ENCODE measurements at regions not wholly inside any gene's neighbourhood (a gene's known extent, or its start where the extent isn't known, plus 50 kb on each side); places are given as distances from the start of the nearest gene placed in this dataset.

DNA sequence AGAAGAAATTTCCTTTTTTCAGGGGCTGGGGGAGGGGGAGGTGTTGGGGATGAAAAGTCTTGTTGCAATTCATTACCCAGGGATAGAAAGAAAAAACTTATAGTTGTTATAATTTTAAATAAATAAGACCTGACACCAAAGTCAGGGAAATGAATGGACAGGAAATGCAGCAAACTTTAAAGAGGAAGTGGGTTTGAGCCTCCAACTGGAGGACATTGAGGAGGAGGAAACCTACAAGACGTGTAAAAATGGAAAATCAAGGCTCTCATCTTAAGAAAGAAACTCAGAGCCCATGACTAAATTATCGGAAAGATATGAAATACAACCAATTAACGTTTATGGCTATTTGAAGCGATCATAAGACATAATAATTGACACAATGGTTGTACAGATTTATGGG lies 54.4 kb downstream of the NIBAN1 start:
- H3K27me3 ChIP-seq (replicated peaks; ENCODE audit: control insufficient read depth, insufficient read depth, low read length, poor library complexity, severe bottlenecking) = no peaks in the 10 kb centered on the region

DNA sequence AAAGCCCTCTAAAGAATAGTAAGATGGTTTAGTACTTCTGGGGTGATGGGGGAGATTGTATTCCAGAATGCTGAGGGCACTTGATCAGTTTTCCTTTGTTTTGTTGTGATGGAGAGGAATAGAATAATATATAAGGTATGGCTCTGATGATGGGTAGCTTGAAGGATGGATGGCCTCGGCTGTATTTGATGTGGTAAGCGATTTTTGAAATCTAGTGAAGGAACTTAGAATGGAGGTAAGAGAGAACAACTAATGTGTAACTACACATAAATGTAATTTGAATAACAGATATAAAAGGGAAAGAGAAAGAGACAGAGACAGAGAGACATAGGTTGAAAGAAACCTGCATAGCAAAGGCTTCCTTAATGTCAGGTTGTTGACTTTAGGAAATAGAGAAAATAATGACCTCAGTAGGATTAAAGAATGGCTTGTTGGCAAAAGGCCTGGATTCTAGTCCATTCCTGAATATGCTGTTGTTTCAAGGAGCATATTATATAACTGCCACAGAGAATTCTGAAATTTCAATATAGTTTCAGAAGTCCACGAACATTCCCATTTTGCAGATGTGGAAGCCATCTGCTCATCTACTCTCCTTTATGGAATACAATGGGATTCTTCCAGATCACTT lies 58.7 kb downstream of the NIBAN1 start:
- Histone ChIP-seq H3K27me3 (replicated peaks; ENCODE audit: control insufficient read depth, insufficient read depth, low read length, poor library complexity, severe bottlenecking) (no peaks in the 10 kb centered on the region), H3K27ac (ENCODE audit: insufficient read depth, low read length, poor library complexity, severe bottlenecking) (no peak overlapping the region), H3K4me3 (ENCODE audit: insufficient read depth, low read depth, low read length, poor library complexity, severe bottlenecking) (no peak overlapping the region), H3K4me1 (ENCODE audit: control insufficient read depth, insufficient read depth, low read length, poor library complexity, severe bottlenecking) (no peaks in the 10 kb centered on the region), H3K9me3 (ENCODE audit: control insufficient read depth, low read length) (no peaks in the 10 kb centered on the region), H3K36me3 (ENCODE audit: control insufficient read depth, insufficient read depth, low read length) (no peaks in the 10 kb centered on the region)
- DNase-seq = no peak

More for the DNA sequence above, 54.4 kb downstream of the NIBAN1 start:
- no peak for DNase-seq
- Histone ChIP-seq H3K4me3 (ENCODE audit: insufficient read depth, low read depth, low read length, poor library complexity, severe bottlenecking) (no peak overlapping the region), H3K9me3 (ENCODE audit: control insufficient read depth, low read length) (no peaks in the 10 kb centered on the region), H3K27ac (ENCODE audit: insufficient read depth, low read length, poor library complexity, severe bottlenecking) (no peak overlapping the region), H3K4me1 (ENCODE audit: control insufficient read depth, insufficient read depth, low read length, poor library complexity, severe bottlenecking) (no peaks in the 10 kb centered on the region), H3K36me3 (ENCODE audit: control insufficient read depth, insufficient read depth, low read length) (no peaks in the 10 kb centered on the region)

DNA sequence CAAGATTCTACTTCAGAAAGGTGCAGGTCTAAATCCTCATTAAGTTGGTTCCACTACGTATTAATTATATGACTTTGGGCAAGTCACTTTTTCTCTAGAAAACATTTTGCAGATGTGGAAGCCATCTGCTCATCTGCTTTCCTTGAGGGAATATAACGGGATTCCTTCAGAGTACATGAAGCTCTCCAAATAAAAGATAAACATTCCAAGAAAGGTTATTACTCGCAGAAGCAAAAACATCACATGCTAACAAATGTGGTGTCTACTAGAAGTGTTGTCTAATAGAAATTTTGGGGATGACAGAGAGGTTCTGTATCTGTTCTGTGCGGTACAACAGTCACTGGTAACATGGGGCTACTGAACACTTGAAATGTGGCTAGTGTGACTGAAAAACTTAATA lies 60.2 kb downstream of the NIBAN1 start:
- H3K36me3 ChIP-seq (ENCODE audit: control insufficient read depth, insufficient read depth, low read length) = no peaks in the 10 kb centered on the region
- H3K9me3 ChIP-seq (ENCODE audit: control insufficient read depth, low read length) = no peaks in the 10 kb centered on the region
- H3K4me3 ChIP-seq (ENCODE audit: insufficient read depth, low read depth, low read length, poor library complexity, severe bottlenecking) = no peak overlapping the region
- H3K27me3 ChIP-seq (replicated peaks; ENCODE audit: control insufficient read depth, insufficient read depth, low read length, poor library complexity, severe bottlenecking) = no peaks in the 10 kb centered on the region
- H3K4me1 ChIP-seq (ENCODE audit: control insufficient read depth, insufficient read depth, low read length, poor library complexity, severe bottlenecking) = no peaks in the 10 kb centered on the region
- DNase-seq = no peak
- no peak overlapping the region for H3K27ac ChIP-seq (ENCODE audit: insufficient read depth, low read length, poor library complexity, severe bottlenecking)

DNA sequence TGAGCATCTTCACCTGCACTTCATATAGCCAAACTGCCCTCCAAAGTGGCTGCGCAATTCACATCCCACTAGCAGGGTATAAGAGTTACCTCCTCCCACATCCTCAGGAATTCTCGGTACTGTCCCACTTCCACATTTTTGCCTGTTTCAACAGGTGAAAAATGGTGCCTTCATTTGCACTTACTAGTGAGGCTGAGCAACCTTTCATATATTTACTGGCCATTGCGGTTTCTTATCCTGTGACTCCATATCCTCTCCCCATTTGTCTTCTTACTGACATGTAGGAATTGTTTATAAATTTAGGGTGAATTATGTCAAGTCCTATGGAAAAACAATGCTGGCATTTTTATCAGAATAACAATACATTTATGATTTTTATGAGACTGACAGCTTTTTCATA lies 61.9 kb downstream of the NIBAN1 start:
- H3K9me3 ChIP-seq (ENCODE audit: control insufficient read depth, low read length) = no peaks in the 10 kb centered on the region
- no peak for DNase-seq

DNA sequence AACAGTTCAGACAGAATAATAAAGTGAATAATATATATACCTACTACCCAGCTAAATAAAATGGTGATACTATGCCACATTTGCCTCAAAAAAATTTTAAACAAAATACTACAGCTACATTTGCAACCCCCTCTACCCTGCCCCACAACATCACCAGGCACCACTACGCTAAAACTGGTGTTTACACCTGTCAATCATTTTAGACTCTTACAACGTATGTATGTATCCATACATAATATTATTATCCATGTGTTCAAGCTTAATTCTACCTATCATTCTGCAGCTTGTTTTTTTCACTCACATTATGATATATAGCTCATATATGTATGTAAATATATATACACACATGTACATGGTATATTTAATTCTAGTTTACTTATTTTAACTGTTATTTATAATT lies 62.5 kb downstream of the NIBAN1 start:
- Histone ChIP-seq H3K36me3 (ENCODE audit: control insufficient read depth, insufficient read depth, low read length) (no peaks in the 10 kb centered on the region), H3K27me3 (replicated peaks; ENCODE audit: control insufficient read depth, insufficient read depth, low read length, poor library complexity, severe bottlenecking) (no peaks in the 10 kb centered on the region), H3K9me3 (ENCODE audit: control insufficient read depth, low read length) (no peaks in the 10 kb centered on the region), H3K4me3 (ENCODE audit: insufficient read depth, low read depth, low read length, poor library complexity, severe bottlenecking) (no peak overlapping the region), H3K27ac (ENCODE audit: insufficient read depth, low read length, poor library complexity, severe bottlenecking) (no peak overlapping the region), H3K4me1 (ENCODE audit: control insufficient read depth, insufficient read depth, low read length, poor library complexity, severe bottlenecking) (no peaks in the 10 kb centered on the region)
- no peak for DNase-seq

More for the DNA sequence above, 61.9 kb downstream of the NIBAN1 start:
- no peak overlapping the region for H3K4me3 ChIP-seq (ENCODE audit: insufficient read depth, low read depth, low read length, poor library complexity, severe bottlenecking)
- no peaks in the 10 kb centered on the region for H3K36me3 ChIP-seq (ENCODE audit: control insufficient read depth, insufficient read depth, low read length)
- no peaks in the 10 kb centered on the region for H3K27me3 ChIP-seq (replicated peaks; ENCODE audit: control insufficient read depth, insufficient read depth, low read length, poor library complexity, severe bottlenecking)
- H3K27ac ChIP-seq (ENCODE audit: insufficient read depth, low read length, poor library complexity, severe bottlenecking) = no peak overlapping the region
- no peaks in the 10 kb centered on the region for H3K4me1 ChIP-seq (ENCODE audit: control insufficient read depth, insufficient read depth, low read length, poor library complexity, severe bottlenecking)

DNA sequence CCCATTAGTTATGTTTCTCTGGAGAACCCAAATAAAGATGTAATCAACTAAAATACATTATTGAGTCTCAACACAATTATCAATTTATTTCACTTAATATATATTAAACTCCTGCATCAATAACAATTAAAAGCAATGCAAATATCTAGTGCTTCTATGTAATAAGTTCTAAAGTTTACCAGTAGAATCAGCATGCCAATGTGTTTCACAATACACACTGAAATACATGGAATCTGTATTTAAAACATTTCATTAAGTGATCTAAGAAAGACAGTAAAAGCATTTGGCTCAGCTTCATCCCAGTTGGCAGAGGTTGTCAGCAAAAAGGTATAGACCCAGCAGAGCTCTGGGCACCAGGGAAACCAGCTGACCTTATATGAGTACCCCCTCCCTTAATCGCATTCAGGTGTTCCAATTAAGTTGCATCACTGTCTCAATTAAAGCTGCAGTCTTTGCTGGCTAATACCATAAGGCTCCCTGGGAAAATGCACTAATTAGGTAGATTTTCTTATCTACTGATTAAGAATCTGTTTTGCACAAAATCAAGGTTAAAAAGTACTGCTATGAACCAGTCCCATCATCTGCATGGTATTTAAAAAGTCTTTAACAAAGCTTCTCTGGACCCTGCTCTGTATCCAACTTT lies 63.1 kb downstream of the NIBAN1 start:
- Histone ChIP-seq H3K9me3 (ENCODE audit: control insufficient read depth, low read length) (no peaks in the 10 kb centered on the region), H3K27ac (ENCODE audit: insufficient read depth, low read length, poor library complexity, severe bottlenecking) (no peak overlapping the region), H3K36me3 (ENCODE audit: control insufficient read depth, insufficient read depth, low read length) (no peaks in the 10 kb centered on the region), H3K4me3 (ENCODE audit: insufficient read depth, low read depth, low read length, poor library complexity, severe bottlenecking) (no peak overlapping the region), H3K27me3 (replicated peaks; ENCODE audit: control insufficient read depth, insufficient read depth, low read length, poor library complexity, severe bottlenecking) (no peaks in the 10 kb centered on the region), H3K4me1 (ENCODE audit: control insufficient read depth, insufficient read depth, low read length, poor library complexity, severe bottlenecking) (no peaks in the 10 kb centered on the region)
- no peak for DNase-seq

DNA sequence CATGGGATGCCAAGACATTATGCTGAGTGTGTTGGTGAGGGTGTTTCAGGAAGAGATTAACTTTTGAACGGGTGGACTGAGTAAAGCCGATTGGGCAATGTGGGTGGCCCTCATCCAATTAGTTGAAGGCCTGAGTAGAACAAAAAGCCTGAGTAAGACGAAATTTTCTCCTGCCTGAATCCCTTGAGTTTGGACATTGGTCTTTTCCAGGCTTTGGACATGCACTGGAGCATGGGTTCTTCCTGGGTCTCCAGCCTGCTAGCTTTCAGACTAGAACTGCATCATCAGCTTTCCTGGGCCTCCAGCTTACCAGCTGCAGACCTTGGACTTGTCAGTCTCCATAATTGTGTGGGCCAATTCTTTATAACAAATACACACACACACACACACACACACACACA lies 63.6 kb downstream of the NIBAN1 start:
- no peak for DNase-seq
- Histone ChIP-seq H3K36me3 (ENCODE audit: control insufficient read depth, insufficient read depth, low read length) (no peaks in the 10 kb centered on the region), H3K27me3 (replicated peaks; ENCODE audit: control insufficient read depth, insufficient read depth, low read length, poor library complexity, severe bottlenecking) (no peaks in the 10 kb centered on the region), H3K4me3 (ENCODE audit: insufficient read depth, low read depth, low read length, poor library complexity, severe bottlenecking) (no peak overlapping the region), H3K9me3 (ENCODE audit: control insufficient read depth, low read length) (no peaks in the 10 kb centered on the region), H3K4me1 (ENCODE audit: control insufficient read depth, insufficient read depth, low read length, poor library complexity, severe bottlenecking) (no peaks in the 10 kb centered on the region), H3K27ac (ENCODE audit: insufficient read depth, low read length, poor library complexity, severe bottlenecking) (no peak overlapping the region)

DNA sequence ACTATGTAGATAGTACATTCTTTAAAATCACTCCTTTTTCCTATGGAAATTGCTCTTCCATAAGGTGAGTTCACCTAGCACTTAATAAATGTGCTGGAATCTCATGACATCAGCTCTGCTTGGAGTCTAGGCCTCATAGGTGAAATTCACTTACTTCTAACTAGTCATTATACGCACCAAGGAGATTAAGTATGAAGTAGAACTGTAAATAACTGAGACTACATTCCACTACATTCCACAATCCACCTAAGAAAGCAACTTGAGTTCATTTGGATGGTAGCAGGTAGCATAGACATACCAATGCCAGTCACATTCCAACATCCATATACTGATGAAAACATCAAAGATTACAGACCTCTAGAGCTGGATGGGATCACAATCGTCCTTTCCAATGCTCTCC lies 64.3 kb downstream of the NIBAN1 start:
- H3K9me3 ChIP-seq (ENCODE audit: control insufficient read depth, low read length) = no peaks in the 10 kb centered on the region
- no peak overlapping the region for H3K27ac ChIP-seq (ENCODE audit: insufficient read depth, low read length, poor library complexity, severe bottlenecking)
- no peaks in the 10 kb centered on the region for H3K27me3 ChIP-seq (replicated peaks; ENCODE audit: control insufficient read depth, insufficient read depth, low read length, poor library complexity, severe bottlenecking)
- no peaks in the 10 kb centered on the region for H3K4me1 ChIP-seq (ENCODE audit: control insufficient read depth, insufficient read depth, low read length, poor library complexity, severe bottlenecking)
- no peak for DNase-seq
- no peaks in the 10 kb centered on the region for H3K36me3 ChIP-seq (ENCODE audit: control insufficient read depth, insufficient read depth, low read length)
- no peak overlapping the region for H3K4me3 ChIP-seq (ENCODE audit: insufficient read depth, low read depth, low read length, poor library complexity, severe bottlenecking)

DNA sequence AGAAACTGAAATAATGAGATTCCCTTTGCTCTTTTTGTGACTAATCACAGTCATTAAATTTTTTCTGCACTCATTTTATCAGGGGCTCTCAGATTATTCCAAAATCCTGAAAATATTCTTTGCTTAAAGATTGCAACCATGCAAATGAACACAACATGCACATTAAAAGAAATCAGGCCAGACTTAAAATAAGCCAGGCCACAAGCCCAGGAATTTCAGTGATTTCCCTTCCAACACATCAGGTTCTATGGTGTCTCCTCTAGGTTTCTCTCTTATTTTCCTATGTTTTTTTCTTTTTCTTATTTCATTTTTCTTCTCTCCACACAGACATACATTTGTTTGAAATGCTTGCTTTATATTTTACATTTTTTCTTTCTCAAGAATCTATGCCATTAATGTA lies 65.3 kb downstream of the NIBAN1 start:
- Histone ChIP-seq H3K27ac (ENCODE audit: insufficient read depth, low read length, poor library complexity, severe bottlenecking) (no peak overlapping the region), H3K36me3 (ENCODE audit: control insufficient read depth, insufficient read depth, low read length) (no peaks in the 10 kb centered on the region), H3K4me1 (ENCODE audit: control insufficient read depth, insufficient read depth, low read length, poor library complexity, severe bottlenecking) (no peaks in the 10 kb centered on the region), H3K27me3 (replicated peaks; ENCODE audit: control insufficient read depth, insufficient read depth, low read length, poor library complexity, severe bottlenecking) (no peaks in the 10 kb centered on the region), H3K4me3 (ENCODE audit: insufficient read depth, low read depth, low read length, poor library complexity, severe bottlenecking) (no peak overlapping the region), H3K9me3 (ENCODE audit: control insufficient read depth, low read length) (no peaks in the 10 kb centered on the region)
- no peak for DNase-seq

DNA sequence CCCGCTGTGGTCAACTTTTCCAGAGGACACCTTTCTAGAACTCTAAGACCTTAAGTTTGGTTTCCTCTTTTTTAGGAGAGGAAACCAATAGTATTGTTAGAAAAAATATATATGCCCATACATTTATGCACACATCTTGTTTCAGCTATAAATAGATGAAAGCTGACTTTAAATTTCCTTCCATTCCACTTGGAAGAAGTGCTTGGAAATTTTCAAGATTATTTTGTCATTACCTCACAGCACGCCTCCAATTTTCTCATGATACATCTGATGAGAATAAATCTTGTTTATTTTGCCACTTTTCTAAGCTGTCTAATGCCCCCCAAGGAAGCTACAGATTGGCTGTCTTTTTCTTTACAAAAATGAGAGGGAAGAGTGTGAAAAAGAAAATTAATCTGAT lies 65.8 kb downstream of the NIBAN1 start:
- no peak overlapping the region for H3K27ac ChIP-seq (ENCODE audit: insufficient read depth, low read length, poor library complexity, severe bottlenecking)
- no peaks in the 10 kb centered on the region for H3K9me3 ChIP-seq (ENCODE audit: control insufficient read depth, low read length)
- H3K4me3 ChIP-seq (ENCODE audit: insufficient read depth, low read depth, low read length, poor library complexity, severe bottlenecking) = no peak overlapping the region
- no peak for DNase-seq
- H3K4me1 ChIP-seq (ENCODE audit: control insufficient read depth, insufficient read depth, low read length, poor library complexity, severe bottlenecking) = no peaks in the 10 kb centered on the region
- no peaks in the 10 kb centered on the region for H3K27me3 ChIP-seq (replicated peaks; ENCODE audit: control insufficient read depth, insufficient read depth, low read length, poor library complexity, severe bottlenecking)
- no peaks in the 10 kb centered on the region for H3K36me3 ChIP-seq (ENCODE audit: control insufficient read depth, insufficient read depth, low read length)
